ACHN (cell line): ENCODE measurements at regions not wholly inside any gene's neighbourhood (a gene's known extent, or its start where the extent isn't known, plus 50 kb on each side); places are given as distances from the start of the nearest gene placed in this dataset.
"Not testable (repeated sequence)": the region's sequence is repeated elsewhere in the genome, so short reads cannot be mapped to it uniquely, and the experiment has no call there.

Experiments
- DNase-seq: peaks from one replicate; pipeline ENCODE4 v3.0.0-alpha.2; 2015
- in situ Hi-C: cut with HindIII; loops from 2 replicates; pipeline ENCODE4 v1.10.0; 2017; ENCODE audit warnings: low sequenced_read_pairs, low pct_ligation_motif_present, low pct_unique_long_range_greater_than_20kb

GRCh38 chr21:18663663-18664062, 260.1 kb upstream of the TMPRSS15 start:
- DNase-seq: no peak
- in situ Hi-C loops: no loop called here

- no peak for DNase-seq
- in situ Hi-C loops: no loop called here
Observed at GRCh38 chr21:18666725-18667124, 263.1 kb upstream of the TMPRSS15 start.

- in situ Hi-C loops: no loop called here
Observed at GRCh38 chr21:18673789-18674188, 270.2 kb upstream of the TMPRSS15 start.

GRCh38 chr21:18677632-18678031, 274.0 kb upstream of the TMPRSS15 start:
- in situ Hi-C loops: no loop called here
- no peak for DNase-seq

More at GRCh38 chr21:18673789-18674188, 270.2 kb upstream of the TMPRSS15 start:
- no peak for DNase-seq

- in situ Hi-C loops: no loop called here
- DNase-seq: no peak
Observed at GRCh38 chr21:18705971-18706370, 302.4 kb upstream of the TMPRSS15 start.

- in situ Hi-C loops: no loop called here
- no peak for DNase-seq
Observed at GRCh38 chr21:18711662-18712061, 308.1 kb upstream of the TMPRSS15 start.

DNA sequence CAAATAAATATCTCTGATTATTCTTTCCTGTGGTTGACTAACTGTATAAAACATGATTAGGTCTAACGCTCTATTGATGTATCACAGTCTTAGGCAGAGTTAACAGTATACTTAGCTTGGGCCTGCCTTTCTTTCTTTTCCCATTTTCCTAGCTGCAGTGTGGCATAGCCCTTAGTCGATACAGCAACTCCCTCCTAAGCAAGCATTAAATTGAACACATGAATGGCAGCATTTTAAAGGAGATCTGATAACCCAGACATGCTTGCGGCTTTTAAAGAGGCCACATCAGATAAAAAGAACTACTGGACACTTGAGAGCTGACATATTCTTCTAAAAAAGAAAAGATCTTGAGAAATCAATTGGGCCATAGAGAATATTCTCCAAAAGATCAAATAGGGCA, 312.0 kb upstream of the TMPRSS15 start:
- in situ Hi-C loops: no loop called here
- DNase-seq: no peak

- in situ Hi-C loops: no loop called here
- DNase-seq: no peak
Observed at GRCh38 chr21:18716578-18717138, 313.1 kb upstream of the TMPRSS15 start.

DNA sequence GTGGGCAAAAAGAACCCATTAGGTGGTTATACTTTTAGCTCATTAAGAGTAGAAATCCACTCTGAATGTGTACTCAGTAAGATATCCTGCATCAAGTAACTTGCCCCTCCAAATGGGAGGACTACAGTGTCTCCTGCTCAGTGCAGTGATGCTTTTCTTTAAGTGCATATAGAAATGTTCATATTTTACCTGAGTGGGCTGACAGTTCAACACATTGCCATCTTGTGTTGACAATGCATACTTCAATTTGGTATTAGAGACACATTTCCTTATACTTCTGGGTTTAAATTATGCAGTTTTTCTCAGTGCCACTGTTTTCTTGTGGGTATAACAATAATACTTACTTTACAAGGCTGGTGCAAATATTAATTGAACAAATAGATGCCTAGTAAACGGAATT, 318.6 kb upstream of the TMPRSS15 start:
- DNase-seq: no peak
- in situ Hi-C loops: no loop called here

DNA sequence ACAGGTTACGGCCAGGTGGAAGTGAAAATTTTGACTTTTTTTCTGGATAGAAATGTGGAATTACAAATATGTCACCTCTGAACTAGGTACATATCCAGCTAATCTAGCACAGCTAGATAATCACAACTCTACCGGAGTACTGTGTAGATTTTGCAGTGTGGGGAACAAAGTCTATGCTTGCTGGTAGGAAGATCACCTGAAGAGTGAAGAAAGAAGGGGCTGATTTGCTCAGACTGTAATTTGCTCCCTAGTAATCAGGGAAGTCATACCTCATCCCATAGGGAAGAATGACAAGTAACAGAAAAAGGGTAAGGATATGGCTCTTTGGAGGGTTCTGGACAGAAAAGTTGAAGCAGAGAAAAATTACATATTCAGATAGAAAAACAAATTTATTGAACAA, 319.6 kb upstream of the TMPRSS15 start:
- in situ Hi-C loops: no loop called here

DNA sequence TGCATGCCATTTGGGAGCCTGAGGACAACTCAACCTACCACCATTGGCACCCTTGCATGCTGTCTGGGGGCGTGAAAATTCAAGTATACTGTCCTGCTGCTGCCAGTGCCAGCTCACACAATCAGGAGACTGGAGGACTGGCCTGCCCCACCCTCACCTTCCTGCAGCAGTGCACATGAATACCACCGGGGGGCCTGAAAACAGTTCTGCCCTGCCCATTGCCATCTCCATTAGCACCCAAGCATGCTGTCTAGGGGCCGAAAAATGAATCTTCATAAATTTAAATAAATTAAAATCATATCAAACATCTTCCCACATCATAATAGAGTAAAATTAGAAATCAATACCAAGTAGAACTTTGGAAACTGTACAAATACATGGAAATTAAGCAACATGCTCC, 322.1 kb upstream of the TMPRSS15 start:
- in situ Hi-C loops: no loop called here
- DNase-seq: peak; percentile 16

More for the DNA sequence above, 319.6 kb upstream of the TMPRSS15 start:
- DNase-seq: no peak

DNA sequence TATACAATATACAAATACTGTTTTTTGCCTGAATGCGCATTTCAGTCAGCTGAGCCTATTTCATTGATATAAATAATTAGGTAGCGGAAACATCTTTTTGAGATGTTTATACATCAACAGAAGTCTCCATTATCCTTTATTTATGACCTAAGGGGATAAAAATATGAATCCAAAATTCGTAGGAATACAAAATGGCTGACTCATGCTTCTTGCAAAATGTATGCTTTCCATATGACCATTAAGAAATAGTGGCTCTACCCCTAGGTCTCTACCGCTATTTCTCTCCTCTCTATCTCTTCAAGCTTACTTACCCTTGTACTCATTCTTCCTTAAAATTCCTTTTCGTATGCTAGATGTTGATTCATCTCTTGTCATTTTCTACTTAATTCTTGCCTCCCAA, 338.4 kb upstream of the TMPRSS15 start:
- DNase-seq: no peak
- in situ Hi-C loops: no loop called here

GRCh38 chr21:18743531-18743930, 339.9 kb upstream of the TMPRSS15 start:
- in situ Hi-C loops: no loop called here
- DNase-seq: no peak

- in situ Hi-C loops: no loop called here
- no peak for DNase-seq
Observed at GRCh38 chr21:18744840-18745239, 341.3 kb upstream of the TMPRSS15 start.

- DNase-seq, in situ Hi-C loops: not testable (repeated sequence)
Observed at GRCh38 chr21:18752894-18753293, 349.3 kb upstream of the TMPRSS15 start.

- DNase-seq, in situ Hi-C loops: not testable (repeated sequence)
Observed at GRCh38 chr21:18756272-18756671, 352.7 kb upstream of the TMPRSS15 start.

DNA sequence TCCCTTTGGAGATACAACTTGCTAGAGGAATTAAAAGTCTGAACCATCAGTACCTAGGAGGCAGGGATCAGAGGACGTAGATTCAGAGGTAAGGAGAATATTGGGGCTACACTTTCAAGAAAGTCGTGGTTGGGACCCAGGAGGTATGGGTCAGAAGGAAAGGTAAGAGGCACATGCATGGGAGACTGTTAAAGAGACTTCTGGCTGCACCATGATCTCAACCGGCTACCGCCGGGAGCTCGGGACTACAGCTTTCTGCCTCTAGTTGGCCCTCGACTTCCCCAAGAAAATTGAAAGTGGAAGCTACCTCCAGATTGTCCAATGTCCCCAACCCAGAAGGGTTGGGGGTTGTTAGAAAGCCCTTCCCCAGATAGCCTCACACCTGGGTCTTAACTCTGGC, 355.7 kb upstream of the TMPRSS15 start:
- in situ Hi-C loops: no loop called here
- no peak for DNase-seq

- in situ Hi-C loops: no loop called here
- no peak for DNase-seq
Observed at GRCh38 chr21:18759751-18760161, 356.2 kb upstream of the TMPRSS15 start.

DNA sequence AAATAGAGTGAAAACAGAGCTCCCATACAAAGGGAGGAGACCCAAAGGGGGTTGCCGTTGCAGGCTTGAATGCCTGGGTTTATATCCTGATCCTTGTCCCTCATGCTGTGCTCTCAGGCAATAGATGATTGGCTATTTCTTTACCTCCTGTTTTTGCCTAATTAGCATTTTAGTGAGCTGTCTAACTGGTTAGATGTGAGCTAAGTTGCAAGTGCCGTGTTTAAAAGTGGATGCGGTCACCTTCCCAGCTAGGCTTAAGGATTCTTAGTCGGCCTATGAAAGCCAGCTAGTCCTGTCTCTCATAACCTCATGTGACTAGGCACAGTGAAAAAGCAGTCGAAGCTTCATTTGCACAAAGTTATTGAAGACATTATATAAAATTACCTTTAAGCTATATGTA, 356.7 kb upstream of the TMPRSS15 start:
- no peak for DNase-seq
- in situ Hi-C loops: no loop called here

DNA sequence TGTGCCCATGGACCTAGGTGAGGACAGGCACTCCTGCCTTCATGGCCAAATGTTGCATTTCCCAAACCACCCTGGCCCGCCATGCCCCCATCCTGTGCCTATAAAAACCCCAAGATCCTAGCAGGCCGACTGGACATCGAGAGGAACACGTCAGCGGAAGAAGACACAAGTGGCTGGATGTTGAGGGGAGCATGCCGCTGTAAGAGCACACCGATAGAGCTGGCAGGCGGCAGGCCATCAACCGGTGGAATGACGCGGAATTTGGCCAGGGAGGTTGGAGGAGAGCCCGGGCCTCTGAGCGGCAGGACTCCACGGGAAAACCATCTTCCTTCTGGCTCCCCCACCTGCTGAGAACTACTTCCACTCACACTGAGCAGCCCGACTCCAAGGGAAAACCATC, 361.1 kb upstream of the TMPRSS15 start:
- no peak for DNase-seq
- in situ Hi-C loops: no loop called here

DNA sequence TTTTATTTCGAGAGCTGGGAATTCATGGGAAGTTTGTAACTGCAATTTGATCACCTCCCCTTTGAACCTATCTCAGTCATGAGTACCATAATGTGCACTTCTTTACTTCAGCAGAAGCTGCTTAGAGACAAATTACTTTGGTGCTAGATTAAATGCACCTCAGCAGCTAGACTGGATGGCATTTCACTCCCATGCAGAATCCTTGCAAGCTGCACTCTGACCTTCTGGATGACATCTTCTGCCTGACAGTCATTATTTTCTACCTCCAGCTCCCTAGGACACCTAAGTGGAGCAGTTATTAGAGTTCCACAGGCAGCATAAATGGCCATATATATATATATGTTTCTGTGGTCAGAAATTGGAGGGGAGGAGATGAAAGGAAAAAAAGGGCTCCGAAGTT, 366.0 kb upstream of the TMPRSS15 start:
- in situ Hi-C loops: no loop called here
- DNase-seq: no peak
